HG03354 (cell line): ENCODE measurements at regions not wholly inside any gene's neighbourhood (a gene's known extent, or its start where the extent isn't known, plus 50 kb on each side); places are given as distances from the start of the nearest gene placed in this dataset.

Experiments used
- ATAC-seq: cut with Tn5 transposase; IDR thresholded peaks from one replicate; pipeline ENCODE4 v1.9.1; 2021; ENCODE audit warnings: mild to moderate bottlenecking; ENCODE audit not compliant: unreplicated experiment, poor library complexity, severe bottlenecking

- no peak for ATAC-seq
These were observed 244.8 kb downstream of the MAF start for GRCh38 chr16:79355600-79356358.

- ATAC-seq, result no peak
These were observed 248.6 kb downstream of the MAF start for GRCh38 chr16:79351927-79352326.

GRCh38 chr16:79349803-79350202, 250.7 kb downstream of the MAF start:
- no peak for ATAC-seq

GRCh38 chr16:79348521-79349306, 251.8 kb downstream of the MAF start:
- no peak for ATAC-seq

GRCh38 chr16:79347277-79347676, 253.3 kb downstream of the MAF start:
- ATAC-seq, result no peak

GRCh38 chr16:79339863-79340262, 260.7 kb downstream of the MAF start:
- no peak for ATAC-seq

- no peak for ATAC-seq
These were observed 262.6 kb downstream of the MAF start for GRCh38 chr16:79337906-79338305.

- ATAC-seq, result no peak
These were observed 263.9 kb downstream of the MAF start for GRCh38 chr16:79336437-79337229.

- ATAC-seq, result no peak
These were observed 266.4 kb downstream of the MAF start for GRCh38 chr16:79334127-79334526.

- no peak for ATAC-seq
These were observed 269.5 kb downstream of the MAF start for GRCh38 chr16:79331066-79331465.

GRCh38 chr16:79329967-79330366, 270.6 kb downstream of the MAF start:
- no peak for ATAC-seq

GRCh38 chr16:79329166-79329521, 271.4 kb downstream of the MAF start:
- ATAC-seq, result no peak

- no peak for ATAC-seq
These were observed 272.0 kb downstream of the MAF start for GRCh38 chr16:79328402-79329165.

- ATAC-seq, result no peak
These were observed 272.7 kb downstream of the MAF start for GRCh38 chr16:79327836-79328235.

- ATAC-seq, result no peak
These were observed 274.0 kb downstream of the MAF start for GRCh38 chr16:79326549-79326948.

- no peak for ATAC-seq
These were observed 275.2 kb downstream of the MAF start for GRCh38 chr16:79325226-79325945.

- ATAC-seq, result no peak
These were observed 279.6 kb downstream of the MAF start for GRCh38 chr16:79320956-79321355.

GRCh38 chr16:79318143-79318899, 282.2 kb downstream of the MAF start:
- ATAC-seq, result no peak
